22Rv1 (cell line): ENCODE measurements at regions not wholly inside any gene's neighbourhood (a gene's known extent, or its start where the extent isn't known, plus 50 kb on each side); places are given as distances from the start of the nearest gene placed in this dataset.

Experiments used
- CTCF ChIP-seq: fragments of 450-650 bp; IDR thresholded peaks from 2 replicates; pipeline ENCODE4 v1.5.1; 2017; ENCODE audit warnings: mild to moderate bottlenecking
- ZFX ChIP-seq: fragments of 450-650 bp; IDR thresholded peaks from 2 replicates; pipeline ENCODE4 v1.6.1; 2017; ENCODE audit warnings: antibody characterized with exemption, borderline replicate concordance

- TF ChIP-seq CTCF (no peak; the same call in 1 of the 2 replicates), ZFX (no peak)
These were observed 78.3 kb upstream of the LMCD1 start for GRCh38 chr3:8423307-8423706.
